ENCODE measurements at regions not wholly inside any gene's neighbourhood (a gene's known extent, or its start where the extent isn't known, plus 50 kb on each side); places are given as distances from the start of the nearest gene placed in this dataset.
"Not testable (repeated sequence)": the region's sequence is repeated elsewhere in the genome, so short reads cannot be mapped to it uniquely, and the experiment has no call there.

DNA sequence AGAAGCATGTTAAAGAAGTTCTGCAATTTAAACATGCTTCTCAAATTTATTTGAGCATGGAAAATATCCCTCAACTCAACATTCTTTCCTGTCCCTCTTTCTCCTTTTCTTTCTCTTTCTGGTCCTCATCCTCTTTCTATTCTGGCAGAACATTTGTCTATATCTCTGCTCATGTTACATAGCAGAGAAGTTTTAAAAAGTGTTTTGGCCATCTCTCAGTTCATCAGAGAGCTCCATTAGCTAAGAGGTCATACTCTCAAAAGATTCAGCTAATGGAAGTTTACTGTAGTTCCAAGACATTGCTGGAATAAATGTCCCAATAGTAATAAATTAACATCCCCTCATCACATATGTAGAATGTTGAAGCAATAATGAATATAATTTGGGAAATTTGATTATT lies 53.5 kb downstream of the XCL2 start:
- no peak for DNase-seq

- DNase-seq = no peak
Measured at GRCh38 chr1:168488138-168488537, 55.7 kb downstream of the XCL2 start.

DNA sequence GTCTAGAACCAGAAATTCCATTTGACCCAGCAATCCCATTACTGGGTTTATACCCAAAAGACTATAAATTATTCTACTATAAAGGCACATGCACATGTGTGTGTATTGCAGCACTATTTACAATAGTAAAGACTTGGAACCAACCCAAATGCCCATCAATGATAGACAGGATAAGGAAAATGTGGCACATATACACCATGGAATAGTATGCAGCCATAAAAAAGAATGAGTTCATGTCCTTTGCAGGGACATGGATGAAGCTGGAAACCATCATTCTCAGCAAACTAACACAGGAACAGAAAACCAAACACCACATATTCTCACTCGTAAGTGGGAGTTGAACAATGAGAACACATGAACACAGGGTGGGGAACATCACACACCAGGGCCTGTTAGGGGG lies 57.0 kb downstream of the XCL2 start:
- not testable (repeated sequence) for DNase-seq

GRCh38 chr1:168485048-168485447 lies 58.7 kb downstream of the XCL2 start:
- no peak for DNase-seq

DNA sequence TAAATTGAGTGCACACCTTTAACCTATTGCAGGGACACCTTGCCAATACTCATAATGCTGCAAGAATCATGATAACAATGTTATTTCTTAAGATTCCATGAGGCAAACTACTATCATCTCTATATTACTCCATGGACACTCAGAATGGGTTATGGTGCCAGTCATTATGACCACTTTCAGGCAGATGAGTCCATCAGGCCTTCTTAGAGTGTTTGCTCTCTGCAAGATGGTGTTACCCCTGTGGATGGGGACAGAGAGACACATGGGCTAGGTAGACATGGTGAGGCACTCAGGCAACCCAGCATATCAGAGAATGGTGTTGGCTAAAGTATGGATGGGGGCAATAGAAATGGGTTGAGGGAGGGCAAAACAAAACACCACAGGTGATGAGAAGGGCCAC lies 59.7 kb downstream of the XCL2 start:
- DNase-seq = no peak

- DNase-seq = no peak
Measured at GRCh38 chr1:168483539-168483938, 60.3 kb downstream of the XCL2 start.

- DNase-seq = no peak
Measured at GRCh38 chr1:168482106-168482505, 61.7 kb downstream of the XCL2 start.

DNA sequence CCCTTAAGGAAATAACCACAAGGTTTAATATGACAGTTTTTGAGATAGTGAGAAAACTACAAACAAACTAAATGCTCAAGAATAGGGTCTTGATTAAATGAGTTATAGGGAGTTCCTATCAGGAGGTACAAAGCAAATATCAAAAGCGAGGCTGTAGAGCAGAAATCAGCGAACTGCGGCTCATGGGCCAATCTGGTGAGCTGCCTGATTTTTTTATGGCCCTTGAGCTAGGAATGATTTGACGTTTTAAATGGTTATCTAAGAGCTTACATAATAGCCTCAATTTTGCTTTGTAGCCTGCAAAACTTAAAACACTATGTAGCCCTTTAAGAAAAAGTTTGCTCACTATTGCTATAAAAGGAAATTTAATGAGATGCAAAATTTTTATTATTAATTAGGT lies 62.2 kb downstream of the XCL2 start:
- DNase-seq = no peak

GRCh38 chr1:168480997-168481396 lies 62.8 kb downstream of the XCL2 start:
- DNase-seq = no peak

GRCh38 chr1:168477792-168478191 lies 66.0 kb downstream of the XCL2 start:
- DNase-seq = no peak

DNA sequence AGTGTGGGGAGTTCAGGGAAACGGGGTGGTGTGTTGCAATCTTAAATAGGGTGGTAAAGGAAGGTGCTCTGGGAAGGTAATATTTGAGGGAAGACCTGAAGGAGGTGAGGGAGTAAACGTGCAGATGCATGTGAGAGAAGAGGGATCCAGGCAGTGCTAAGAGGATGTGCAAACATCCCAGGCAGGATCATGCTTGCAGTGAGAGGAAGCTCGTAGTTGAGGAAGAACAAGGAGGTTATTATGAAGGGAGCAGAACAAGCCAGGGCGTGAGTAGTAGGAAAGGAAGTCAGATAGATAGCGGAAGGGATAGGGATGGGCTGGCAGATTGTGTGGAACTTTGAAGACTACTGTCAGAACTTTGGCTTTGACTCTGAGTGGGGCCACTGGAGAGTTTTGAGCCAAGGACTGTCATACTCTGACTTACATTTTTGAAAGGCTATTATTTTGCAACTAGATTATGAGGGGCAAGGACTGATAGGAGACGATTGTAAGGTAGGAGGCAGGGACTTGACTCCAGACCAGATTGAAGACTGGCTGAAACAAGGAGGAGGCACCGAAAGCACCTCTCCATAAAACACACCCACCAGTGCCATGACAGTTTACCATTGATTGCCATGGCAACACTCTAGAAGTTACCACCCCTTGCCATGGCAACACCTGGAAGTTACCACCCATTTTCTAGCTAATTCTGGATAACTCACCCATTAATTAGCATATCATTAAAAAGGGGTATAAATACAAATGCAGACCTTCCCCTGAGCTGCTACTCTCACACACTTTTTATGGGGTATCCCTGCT lies 67.0 kb downstream of the XCL2 start:
- no peak for DNase-seq

- no peak for DNase-seq
Measured at GRCh38 chr1:168474322-168474721, 69.5 kb downstream of the XCL2 start.

DNA sequence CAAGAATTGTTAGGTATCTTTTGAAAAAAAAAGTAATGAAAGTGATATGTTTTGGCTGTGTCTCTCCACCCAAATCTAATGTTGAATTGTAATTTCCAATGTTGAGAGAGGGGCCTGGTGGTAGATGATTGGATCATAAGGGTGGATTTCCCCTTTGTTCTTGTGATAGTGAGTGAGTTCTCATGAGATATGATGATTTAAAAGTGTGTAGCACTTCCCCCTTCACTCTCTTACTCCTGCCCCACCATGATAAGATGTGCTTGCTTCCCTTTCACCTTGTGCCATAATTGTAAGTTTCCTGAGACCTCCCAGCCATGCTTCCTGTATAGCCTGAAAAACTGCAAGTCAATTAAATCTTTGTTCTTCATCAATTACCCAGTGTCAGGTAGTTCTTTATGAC lies 70.7 kb downstream of the XCL2 start:
- DNase-seq = no peak

- no peak for DNase-seq
Measured at GRCh38 chr1:168472223-168472622, 71.6 kb downstream of the XCL2 start.

- DNase-seq = no peak
Measured at GRCh38 chr1:168470901-168471431, 72.8 kb downstream of the XCL2 start.

DNA sequence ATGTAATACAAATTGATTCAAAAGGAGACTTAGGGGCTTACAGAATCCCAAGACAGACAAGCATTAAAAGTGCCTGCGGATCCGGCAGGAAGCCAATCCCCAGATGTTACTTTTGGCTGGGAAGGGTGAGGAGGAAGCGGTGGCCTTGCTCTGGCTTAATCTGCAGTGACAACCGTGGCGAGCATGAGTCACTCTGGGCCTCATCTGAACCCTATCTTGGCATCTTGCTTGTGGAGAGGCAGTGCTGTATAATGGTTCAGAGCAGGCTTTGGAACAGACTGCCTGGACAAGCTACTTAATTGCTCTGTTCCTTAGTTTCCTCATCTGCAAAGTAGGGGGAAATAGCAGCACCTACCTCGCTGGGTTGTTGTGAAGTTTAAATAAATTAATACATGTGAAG lies 74.1 kb downstream of the XCL2 start:
- peak; percentile 25 to 41 for DNase-seq

GRCh38 chr1:168468822-168469221 lies 75.0 kb downstream of the XCL2 start:
- DNase-seq = no peak

DNA sequence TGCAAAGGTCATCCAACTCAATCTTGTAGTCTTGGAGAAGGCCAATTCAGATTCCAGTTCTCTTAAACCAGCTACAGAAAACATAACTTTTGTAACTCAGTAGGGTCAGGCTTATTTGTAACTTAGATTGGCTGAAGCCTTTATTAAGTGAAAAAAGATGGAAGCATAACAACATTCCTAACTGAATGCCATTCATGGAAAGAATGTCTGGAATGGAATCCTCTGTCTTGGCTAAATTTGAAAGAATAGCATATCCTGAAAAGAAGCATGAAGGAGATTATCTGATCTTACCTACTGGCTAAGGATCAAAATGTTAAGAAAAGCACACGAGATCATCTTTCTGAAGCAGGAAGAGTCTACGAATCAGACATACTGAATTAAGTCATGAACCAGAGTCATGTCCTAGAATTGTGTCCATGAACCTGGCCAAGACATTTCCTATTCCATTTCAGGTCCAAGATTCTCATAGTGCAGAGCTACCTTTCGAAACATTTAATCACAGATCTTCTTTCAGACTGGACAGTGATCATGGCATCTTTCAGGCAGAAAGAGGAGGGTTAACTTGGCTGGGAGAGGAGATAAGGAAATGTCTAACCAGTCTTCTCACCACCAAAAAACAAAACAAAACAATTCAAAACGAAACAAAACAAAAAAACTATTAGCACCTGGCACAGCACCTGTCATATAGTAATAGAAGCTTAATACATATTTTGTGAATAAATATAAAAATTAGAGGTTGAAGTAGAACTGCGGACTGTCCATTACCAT lies 75.6 kb downstream of the XCL2 start:
- DNase-seq = no peak

GRCh38 chr1:168467452-168467851 lies 76.3 kb downstream of the XCL2 start:
- DNase-seq = no peak

GRCh38 chr1:168466714-168467131 lies 77.1 kb downstream of the XCL2 start:
- no peak for DNase-seq

DNA sequence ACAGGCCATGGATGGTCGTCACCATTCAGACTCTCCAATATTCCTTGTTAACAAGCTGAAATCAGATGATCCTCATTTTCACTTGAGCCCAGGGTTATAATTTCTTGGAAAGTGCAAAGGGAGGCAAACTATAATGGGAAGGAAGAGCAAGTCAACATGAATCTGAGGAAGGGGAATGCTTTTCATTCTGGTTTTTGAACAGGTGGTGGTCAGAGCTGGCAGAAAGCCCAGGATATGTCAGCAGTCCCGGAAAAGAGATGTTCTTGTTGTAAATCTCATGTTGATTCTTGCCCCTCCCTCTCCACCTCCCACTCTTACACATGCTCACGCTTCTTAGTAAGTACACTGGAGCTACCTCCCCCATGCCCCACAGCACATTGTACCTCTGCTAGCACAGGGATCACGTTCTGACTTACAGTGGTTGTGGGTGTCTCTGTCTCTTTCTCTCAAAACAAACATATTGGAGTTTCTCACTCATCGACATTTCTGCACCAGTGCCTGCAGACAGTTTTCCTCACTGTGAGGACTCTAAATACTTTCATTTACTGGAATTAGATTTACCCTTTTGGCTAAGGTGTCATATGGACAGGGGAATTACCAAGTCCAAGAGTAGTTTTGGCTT lies 77.6 kb downstream of the XCL2 start:
- peak; percentile 46 to 53 for DNase-seq

GRCh38 chr1:168461108-168461507 lies 82.7 kb downstream of the XCL2 start:
- not testable (repeated sequence) for DNase-seq

- DNase-seq = not testable (repeated sequence)
Measured at GRCh38 chr1:168457296-168457695, 86.5 kb downstream of the XCL2 start.

GRCh38 chr1:168455764-168456163 lies 88.0 kb downstream of the XCL2 start:
- no peak for DNase-seq
